ENCODE measurements at regions not wholly inside any gene's neighbourhood (a gene's known extent, or its start where the extent isn't known, plus 50 kb on each side); places are given as distances from the start of the nearest gene placed in this dataset.
"Not testable (repeated sequence)": the region's sequence is repeated elsewhere in the genome, so short reads cannot be mapped to it uniquely, and the experiment has no call there.

GRCh38 chr9:62904061-62904460 lies 1714.2 kb downstream of the SPATA31A7 start:
- TF ChIP-seq CTCF, POLR2A (IDR thresholded peaks at IDR 0.05): not testable (repeated sequence)

Data from testis (tissue), 2 donors.